HuH-7 (cell line): ENCODE measurements at regions not wholly inside any gene's neighbourhood (a gene's known extent, or its start where the extent isn't known, plus 50 kb on each side); places are given as distances from the start of the nearest gene placed in this dataset.
"Not testable (repeated sequence)": the region's sequence is repeated elsewhere in the genome, so short reads cannot be mapped to it uniquely, and the experiment has no call there.

ENCODE experiments used
- DNase-seq: peaks from one replicate; pipeline ENCODE4 v3.0.0; 2011; ENCODE audit warnings: low spot score

GRCh38 chr1:105386489-105386888, 1636.8 kb downstream of the AMY1C start:
- DNase-seq: no peak

DNA sequence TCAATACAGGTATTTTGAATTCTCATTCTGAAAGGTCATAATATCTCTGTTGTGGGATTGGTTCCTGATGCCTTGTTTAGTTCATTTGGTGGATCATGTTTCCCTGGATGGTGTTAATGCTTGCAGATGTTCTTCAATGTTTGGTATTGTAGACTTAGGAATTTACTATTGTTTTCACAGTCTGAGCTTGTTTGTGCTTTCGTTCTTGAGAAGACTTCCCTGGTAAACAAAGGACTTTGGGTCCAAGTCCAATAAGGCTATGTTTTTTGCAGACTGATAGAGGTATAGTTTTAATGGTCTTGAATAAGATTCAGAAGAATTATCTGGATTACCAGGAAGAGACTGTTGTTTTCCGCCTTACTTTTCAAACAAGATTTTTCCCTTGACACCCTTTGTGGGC, 1646.3 kb downstream of the AMY1C start:
- DNase-seq: no peak

- DNase-seq: no peak
These were observed 1649.2 kb downstream of the AMY1C start for GRCh38 chr1:105398909-105399308.

GRCh38 chr1:105399716-105400115, 1650.0 kb downstream of the AMY1C start:
- no peak for DNase-seq

DNA sequence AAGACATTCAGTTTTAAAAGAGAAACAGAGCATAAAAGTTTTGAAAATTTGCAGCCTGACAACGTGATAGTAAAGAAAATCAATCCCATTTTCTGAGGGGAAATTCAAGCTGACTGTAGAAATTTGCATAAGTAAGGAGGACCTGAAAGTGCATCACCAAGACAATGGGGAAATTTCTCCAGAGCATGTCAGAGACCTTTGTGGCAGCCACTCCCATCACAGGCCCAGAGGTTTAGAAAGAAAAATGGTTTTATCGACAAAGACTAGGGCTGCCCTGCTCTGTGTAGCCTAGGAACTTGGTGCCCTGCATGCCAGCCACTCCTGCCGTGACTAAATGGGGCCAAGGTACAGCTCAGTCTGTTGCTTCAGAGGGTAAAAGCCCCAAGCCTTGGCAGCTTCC, 1640.2 kb upstream of the PRMT6 start:
- no peak for DNase-seq

- no peak for DNase-seq
These were observed 1637.4 kb upstream of the PRMT6 start for GRCh38 chr1:105419030-105419429.

- DNase-seq: no peak
These were observed 1628.9 kb upstream of the PRMT6 start for GRCh38 chr1:105427543-105427942.

DNA sequence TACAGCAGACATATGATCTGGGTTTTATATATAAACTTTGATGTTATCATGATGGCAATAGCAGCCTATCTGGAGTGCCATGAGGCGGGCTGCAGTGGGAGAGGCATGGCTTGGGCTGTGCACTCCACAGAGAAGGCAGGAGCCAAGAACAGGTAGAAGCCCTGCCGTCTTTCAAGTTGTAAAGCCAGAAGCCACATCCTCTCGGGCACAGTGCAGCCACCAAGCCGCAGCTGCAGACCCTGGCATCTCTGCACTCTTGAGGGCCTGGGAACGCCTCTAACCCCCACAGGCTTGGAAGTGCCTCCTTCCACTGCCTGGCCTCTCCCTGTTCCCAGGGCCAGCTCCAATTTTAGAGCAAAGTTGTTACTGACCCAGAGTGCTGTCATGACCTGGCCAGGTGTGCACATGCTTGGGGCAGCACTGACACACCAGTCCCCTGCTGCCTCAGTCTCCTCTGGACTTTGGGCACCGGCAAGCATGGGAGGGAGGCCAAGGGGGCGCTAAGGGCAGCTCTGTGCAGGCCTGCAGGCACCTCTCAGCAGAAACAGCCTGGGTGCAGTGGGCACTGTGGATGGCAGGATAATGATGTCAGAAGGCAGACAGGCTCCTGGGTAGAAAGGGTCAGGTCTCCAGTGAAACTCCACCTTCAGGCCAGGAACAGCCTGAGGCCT, 1619.8 kb upstream of the PRMT6 start:
- no peak for DNase-seq

DNA sequence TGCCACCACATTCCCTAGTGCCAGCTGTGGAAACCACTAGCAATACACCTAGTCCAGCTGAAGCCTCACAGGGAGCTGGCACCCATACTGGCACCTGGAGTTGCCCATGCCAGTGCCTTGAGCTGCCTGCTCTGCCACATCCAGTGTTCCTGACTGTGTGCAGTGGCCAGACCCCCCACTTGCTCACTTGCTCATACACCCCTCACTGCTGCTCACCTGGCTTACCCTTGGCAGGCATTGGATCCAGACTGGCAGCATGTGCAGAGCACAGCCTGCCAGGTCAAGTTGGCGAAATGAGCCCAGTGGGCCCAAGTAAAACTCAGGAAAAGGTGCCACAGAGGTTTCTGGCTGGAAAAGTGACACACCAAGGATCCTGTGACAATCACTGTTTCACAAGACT, 1618.6 kb upstream of the PRMT6 start:
- DNase-seq: no peak

GRCh38 chr1:105442901-105443300, 1613.6 kb upstream of the PRMT6 start:
- DNase-seq: no peak

DNA sequence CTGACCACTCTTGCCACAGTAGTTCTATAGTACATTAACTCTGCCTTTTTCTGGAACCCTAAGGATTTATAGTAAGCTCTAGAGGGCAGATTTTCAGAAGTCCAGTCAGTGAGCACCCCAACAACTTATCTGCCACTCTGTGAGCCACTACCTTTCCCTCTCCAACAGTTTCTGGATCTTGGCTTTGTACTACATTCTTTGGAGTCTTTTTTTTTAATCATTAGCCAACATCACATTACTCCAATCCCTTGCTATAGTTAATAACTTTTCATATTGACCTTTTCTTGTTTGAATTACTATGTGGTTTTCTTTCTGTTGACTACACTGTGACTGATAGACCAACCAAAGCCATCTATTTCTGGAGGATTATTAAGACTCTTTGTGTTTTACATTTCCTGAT, 1596.7 kb upstream of the PRMT6 start:
- DNase-seq: no peak

DNA sequence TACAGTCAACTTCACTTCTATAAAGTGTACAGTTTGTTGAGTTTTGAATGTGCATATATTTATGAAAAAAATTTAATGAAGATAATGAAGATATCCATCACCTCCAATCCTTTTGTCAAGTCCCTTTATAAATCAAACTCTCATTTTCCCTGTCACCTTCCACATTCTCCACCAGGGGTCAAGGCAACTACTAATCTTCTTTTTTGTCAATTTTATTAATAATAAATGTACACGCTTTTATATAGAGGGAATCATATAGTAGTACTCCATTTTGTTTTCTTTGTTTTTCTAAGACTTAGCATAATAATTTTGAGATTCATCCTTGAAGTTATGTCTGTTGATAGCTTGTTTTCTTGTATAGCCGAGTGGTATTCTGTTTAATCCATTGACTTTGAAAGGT, 1594.2 kb upstream of the PRMT6 start:
- DNase-seq: no peak

DNA sequence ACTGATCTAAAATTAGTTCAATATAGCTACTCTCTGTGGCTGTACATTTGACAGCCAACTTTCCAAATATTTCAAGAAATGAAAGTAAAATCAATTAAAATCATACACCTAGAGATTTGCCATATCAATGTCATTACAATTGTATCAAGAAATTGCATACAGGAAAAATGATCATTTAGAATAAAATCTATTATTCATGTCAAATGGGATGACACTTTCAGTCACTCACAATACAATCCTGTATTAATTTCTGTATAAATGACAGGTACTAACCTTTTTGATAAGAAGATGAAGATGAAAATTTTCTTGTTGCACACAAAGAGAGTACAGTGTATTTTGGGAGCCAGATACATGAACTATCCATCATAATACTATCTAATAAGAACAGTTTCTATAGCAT, 1588.9 kb upstream of the PRMT6 start:
- no peak for DNase-seq

GRCh38 chr1:105470541-105470940, 1585.9 kb upstream of the PRMT6 start:
- DNase-seq: not testable (repeated sequence)

DNA sequence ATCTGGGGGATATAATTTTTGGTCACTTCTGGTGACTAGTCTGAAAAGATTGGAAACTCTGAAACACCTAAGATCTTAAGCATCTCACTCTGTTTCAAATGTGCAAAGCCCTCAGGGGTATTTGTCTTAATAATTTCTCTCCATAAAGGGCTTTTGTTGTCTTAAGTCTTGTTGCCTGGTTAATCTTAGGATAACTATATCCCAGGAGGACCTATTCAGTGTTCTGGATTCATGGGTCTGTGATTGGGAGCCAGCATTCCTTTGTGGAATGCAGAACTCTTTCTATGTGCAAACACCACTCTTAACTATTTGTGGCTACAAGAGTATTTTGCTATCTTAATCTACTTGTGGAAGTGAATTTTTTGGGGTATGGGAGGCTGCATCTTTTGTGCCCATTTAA, 1573.0 kb upstream of the PRMT6 start:
- DNase-seq: no peak

DNA sequence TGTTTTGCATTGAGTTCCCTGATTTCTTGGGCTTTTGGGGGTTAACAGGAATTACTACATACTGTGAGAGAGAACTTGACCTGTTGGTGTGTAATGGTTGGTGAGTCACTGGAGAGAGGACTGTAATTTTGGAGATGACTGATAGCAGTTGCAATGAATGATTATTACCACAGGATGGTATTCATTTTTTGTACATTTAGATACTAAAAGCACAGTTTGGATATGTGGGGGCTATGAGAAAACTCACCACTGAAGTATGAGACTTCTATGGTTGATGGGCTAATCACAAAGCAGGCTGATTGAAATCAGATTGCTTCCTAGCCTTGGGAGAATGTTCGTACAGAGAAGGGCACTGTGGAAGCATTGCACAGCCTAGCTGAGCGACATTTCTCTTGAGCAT, 1571.3 kb upstream of the PRMT6 start:
- no peak for DNase-seq

DNA sequence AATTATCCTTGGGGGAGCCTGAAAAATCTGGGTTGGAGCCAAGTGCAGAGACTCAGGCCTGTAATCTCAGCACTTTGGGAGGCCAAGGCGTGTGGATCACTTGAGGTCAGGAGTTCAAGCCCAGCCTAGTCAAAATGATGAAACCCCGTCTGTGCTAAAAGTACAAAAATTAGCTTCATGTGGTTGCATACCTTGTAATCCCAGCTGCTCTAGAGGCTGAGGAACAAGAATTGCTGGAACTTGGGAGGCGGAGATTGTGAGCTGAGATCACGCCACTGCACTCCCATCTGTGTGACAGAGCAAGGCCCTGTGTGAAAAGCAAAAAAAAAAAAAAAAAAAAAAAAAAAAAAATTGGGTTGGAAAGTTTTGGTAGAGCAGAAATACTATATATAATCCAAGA, 1563.6 kb upstream of the PRMT6 start:
- no peak for DNase-seq

DNA sequence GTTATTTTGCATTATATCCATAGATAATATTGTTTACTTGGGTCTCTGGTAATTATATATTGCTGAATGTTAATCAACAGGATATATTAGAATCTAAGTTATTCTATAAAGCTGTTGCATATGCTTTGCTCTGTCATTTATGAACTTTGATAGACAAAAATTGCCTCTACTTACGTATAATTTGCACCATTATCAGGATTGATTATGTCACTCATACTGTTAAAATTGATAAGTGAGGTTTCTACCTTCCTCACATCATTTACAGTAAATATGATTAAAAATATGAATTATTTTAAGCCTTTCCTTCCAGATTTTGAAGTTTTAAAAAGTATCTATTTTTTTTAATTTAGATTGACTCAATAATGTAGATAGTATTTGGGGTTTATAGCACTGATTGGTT, 1540.4 kb upstream of the PRMT6 start:
- DNase-seq: no peak

GRCh38 chr1:105533996-105534395, 1522.5 kb upstream of the PRMT6 start:
- no peak for DNase-seq

GRCh38 chr1:105544475-105544874, 1512.0 kb upstream of the PRMT6 start:
- no peak for DNase-seq

- no peak for DNase-seq
These were observed 1500.2 kb upstream of the PRMT6 start for GRCh38 chr1:105556266-105556665.

DNA sequence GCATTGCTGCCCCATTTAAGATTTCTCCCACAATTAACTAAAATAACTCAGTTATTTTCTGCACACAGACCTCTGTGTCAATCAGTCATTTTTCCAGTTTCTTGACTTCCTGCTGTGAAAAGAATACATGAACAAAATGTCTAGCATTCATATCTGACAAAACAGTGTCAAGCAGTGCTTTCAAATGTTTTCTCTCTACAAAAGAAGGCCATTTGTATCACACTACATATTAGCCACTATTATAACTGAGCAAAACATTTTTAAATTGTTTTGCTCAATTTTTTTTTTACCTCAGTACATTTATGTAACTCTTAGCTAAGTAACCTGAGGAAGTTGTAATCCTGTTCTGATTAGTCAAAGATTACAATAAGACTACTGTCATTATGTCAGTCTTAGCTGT, 1498.5 kb upstream of the PRMT6 start:
- DNase-seq: no peak

DNA sequence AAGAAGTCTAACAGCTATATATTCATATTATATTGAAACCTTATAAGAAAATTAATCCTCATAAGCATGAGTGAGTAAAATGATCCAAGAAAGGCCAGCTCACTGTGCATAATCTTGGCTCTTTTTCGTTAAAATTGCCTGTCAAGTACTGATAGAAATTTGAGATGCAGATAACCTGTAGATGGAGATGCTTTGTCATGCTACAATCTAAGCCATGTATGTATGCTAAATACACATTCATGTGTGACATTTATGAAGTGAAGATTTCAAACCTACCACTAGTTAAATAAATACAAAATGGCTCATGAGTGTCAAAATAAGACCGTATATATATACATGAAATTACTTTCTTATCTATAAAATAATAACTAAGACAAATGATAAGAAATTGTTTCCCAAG, 1491.5 kb upstream of the PRMT6 start:
- no peak for DNase-seq

DNA sequence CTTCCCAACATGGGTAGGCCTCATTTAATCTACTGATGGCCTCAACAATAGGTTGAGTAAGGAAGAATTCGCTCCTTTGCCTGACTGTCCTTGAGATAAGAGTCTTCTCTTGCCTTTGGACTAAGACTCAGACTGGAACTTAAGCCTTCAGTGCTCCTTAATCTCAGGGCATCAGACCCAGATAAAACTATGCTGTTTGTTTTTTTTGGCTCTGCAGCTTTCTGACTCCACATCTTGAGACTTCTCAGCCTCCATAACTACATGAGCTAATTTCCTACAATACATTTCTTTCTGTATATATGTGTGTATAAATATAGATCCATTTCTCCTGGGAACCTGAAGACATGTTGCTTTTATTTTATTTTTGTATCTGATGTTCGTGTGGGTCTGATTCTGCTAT, 1470.7 kb upstream of the PRMT6 start:
- no peak for DNase-seq

DNA sequence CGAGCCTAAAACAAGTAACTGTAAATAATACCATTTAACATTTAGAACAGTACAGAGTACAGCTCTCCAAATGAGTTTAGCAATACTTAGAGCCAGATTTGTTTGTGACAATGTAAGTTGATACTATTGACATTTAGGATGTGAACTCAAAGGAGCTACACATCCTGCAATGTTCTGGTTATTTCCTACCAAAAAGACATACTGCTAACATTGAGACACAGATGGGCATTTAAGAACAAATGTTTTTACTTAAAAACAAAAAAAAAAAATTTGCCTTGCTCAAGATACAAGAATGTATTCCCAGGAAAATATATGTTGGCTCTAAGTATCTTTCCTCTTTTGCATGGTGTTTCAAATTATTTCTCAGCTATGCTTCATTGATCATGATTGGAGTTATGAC, 1464.8 kb upstream of the PRMT6 start:
- no peak for DNase-seq
